Caki2 (cell line): ENCODE measurements at regions not wholly inside any gene's neighbourhood (a gene's known extent, or its start where the extent isn't known, plus 50 kb on each side); places are given as distances from the start of the nearest gene placed in this dataset.
A peak's percentile ranks its signal among the peaks of the same experiment; 100 is the strongest.

Experiments used
- DNase-seq: peaks from one replicate; pipeline ENCODE4 v3.0.0-alpha.2; 2015; ENCODE audit warnings: low read depth
- in situ Hi-C: cut with HindIII; loops from 2 replicates; pipeline ENCODE4 v1.10.0; 2016; ENCODE audit warnings: low sequenced_read_pairs, low pct_unique_long_range_greater_than_20kb, mixed read lengths

- no peak for DNase-seq
- in situ Hi-C loops: no loop called here
Measured at GRCh38 chr14:80446356-80446755, 235.1 kb upstream of the DIO2 start.

- DNase-seq: no peak
- in situ Hi-C loops: no loop called here
Measured at GRCh38 chr14:80445605-80446004, 234.3 kb upstream of the DIO2 start.

- peak; percentile 30 for DNase-seq
- in situ Hi-C loops: no loop called here
Measured at GRCh38 chr14:80434574-80435321, 223.4 kb upstream of the DIO2 start.

GRCh38 chr14:80433811-80434210 lies 222.5 kb upstream of the DIO2 start:
- no peak for DNase-seq

GRCh38 chr14:80428671-80429070 lies 217.4 kb upstream of the DIO2 start:
- in situ Hi-C loops: no loop called here
- no peak for DNase-seq

More at GRCh38 chr14:80433811-80434210, 222.5 kb upstream of the DIO2 start:
- in situ Hi-C loops: no loop called here

- DNase-seq: no peak
- in situ Hi-C loops: no loop called here
Measured at GRCh38 chr14:80428171-80428570, 216.9 kb upstream of the DIO2 start.

- in situ Hi-C loops: no loop called here
- DNase-seq: no peak
Measured at GRCh38 chr14:80427101-80427500, 215.8 kb upstream of the DIO2 start.

GRCh38 chr14:80426683-80427082 lies 215.4 kb upstream of the DIO2 start:
- DNase-seq: no peak
- in situ Hi-C loops: no loop called here

GRCh38 chr14:80425686-80426085 lies 214.4 kb upstream of the DIO2 start:
- in situ Hi-C loops: no loop called here
- peak; percentile 86 for DNase-seq

- in situ Hi-C loops: no loop called here
- no peak for DNase-seq
Measured at GRCh38 chr14:80419769-80420168, 208.5 kb upstream of the DIO2 start.

GRCh38 chr14:80419345-80419744 lies 208.0 kb upstream of the DIO2 start:
- in situ Hi-C loops: no loop called here
- no peak for DNase-seq

- DNase-seq: no peak
- in situ Hi-C loops: no loop called here
Measured at GRCh38 chr14:80415636-80416035, 204.3 kb upstream of the DIO2 start.

GRCh38 chr14:80414080-80414479 lies 202.8 kb upstream of the DIO2 start:
- no peak for DNase-seq
- in situ Hi-C loops: no loop called here

GRCh38 chr14:80404413-80404812 lies 193.1 kb upstream of the DIO2 start:
- DNase-seq: no peak
- in situ Hi-C loops: no loop called here

- DNase-seq: no peak
- in situ Hi-C loops: no loop called here
Measured at GRCh38 chr14:80403036-80403435, 191.7 kb upstream of the DIO2 start.

- in situ Hi-C loops: no loop called here
Measured at GRCh38 chr14:80395031-80395430, 183.7 kb upstream of the DIO2 start.

GRCh38 chr14:80393766-80394165 lies 182.5 kb upstream of the DIO2 start:
- DNase-seq: no peak
- in situ Hi-C loops: no loop called here

More at GRCh38 chr14:80395031-80395430, 183.7 kb upstream of the DIO2 start:
- DNase-seq: no peak

GRCh38 chr14:80390906-80391305 lies 179.6 kb upstream of the DIO2 start:
- in situ Hi-C loops: no loop called here
- DNase-seq: peak; percentile 42

GRCh38 chr14:80388980-80389711 lies 177.8 kb upstream of the DIO2 start:
- in situ Hi-C loops: no loop called here
- DNase-seq: peak; percentile 61

GRCh38 chr14:80387563-80387981 lies 176.3 kb upstream of the DIO2 start:
- no peak for DNase-seq
- in situ Hi-C loops: no loop called here
